SH-SY5Y (cell line): ENCODE measurements at regions not wholly inside any gene's neighbourhood (a gene's known extent, or its start where the extent isn't known, plus 50 kb on each side); places are given as distances from the start of the nearest gene placed in this dataset.

Source experiments
- GATA2 ChIP-seq: IDR thresholded peaks from 2 replicates; pipeline ENCODE4 v1.6.1; 2011; ENCODE audit warnings: mild to moderate bottlenecking, low read depth, low read length
- GATA3 ChIP-seq: IDR thresholded peaks from 2 replicates; pipeline ENCODE4 v1.6.1; 2011; ENCODE audit warnings: low read depth, mild to moderate bottlenecking, low read length, moderate library complexity

GRCh38 chr20:47860049-47860830 lies 75.0 kb upstream of the SULF2 start:
- TF ChIP-seq GATA3 (no peak), GATA2 (no peak)
